MM.1S (cell line): ENCODE measurements at regions not wholly inside any gene's neighbourhood (a gene's known extent, or its start where the extent isn't known, plus 50 kb on each side); places are given as distances from the start of the nearest gene placed in this dataset.

ENCODE experiments used
- CTCF ChIP-seq: fragments of 300-600 bp; sonication (generic); IDR thresholded peaks from 2 replicates; pipeline ENCODE4 v1.5.1; 2016; ENCODE audit warnings: antibody characterized with exemption, low read length, mixed read lengths
- EZH2 ChIP-seq: fragments of 300-600 bp; sonication (generic); optimal IDR thresholded peaks from 2 replicates; pipeline ENCODE3; 2017; ENCODE audit warnings: low read depth, mild to moderate bottlenecking, antibody characterized with exemption, low read length, mixed read lengths
- EZH2phosphoT487 ChIP-seq: fragments of 300-600 bp; sonication (generic); IDR thresholded peaks from 2 replicates; pipeline ENCODE4 v1.6.1; 2018; ENCODE audit warnings: antibody characterized with exemption, low read length

- TF ChIP-seq CTCF (no peak), EZH2 (no peak), EZH2phosphoT487 (no peak)
Observed at GRCh38 chr2:226198956-226199355, 600.7 kb downstream of the IRS1 start.
